ENCODE measurements at regions not wholly inside any gene's neighbourhood (a gene's known extent, or its start where the extent isn't known, plus 50 kb on each side); places are given as distances from the start of the nearest gene placed in this dataset.

- Mint-ChIP-seq H3K27me3 (ENCODE audit: low read depth) (no peaks in the 10 kb centered on the region), H3K4me3 (no peak overlapping the region), H3K36me3 (ENCODE audit: low read depth) (no peaks in the 10 kb centered on the region), H3K4me1 (peaks cover 10% of the 10 kb centered on the region), H3K9me3 (no peaks in the 10 kb centered on the region), H3K27ac (ENCODE audit: unreplicated experiment) (no peak overlapping the region)
- no peak for DNase-seq (ENCODE audit: low read depth, low spot score)
- TF ChIP-seq, protein P1, sequence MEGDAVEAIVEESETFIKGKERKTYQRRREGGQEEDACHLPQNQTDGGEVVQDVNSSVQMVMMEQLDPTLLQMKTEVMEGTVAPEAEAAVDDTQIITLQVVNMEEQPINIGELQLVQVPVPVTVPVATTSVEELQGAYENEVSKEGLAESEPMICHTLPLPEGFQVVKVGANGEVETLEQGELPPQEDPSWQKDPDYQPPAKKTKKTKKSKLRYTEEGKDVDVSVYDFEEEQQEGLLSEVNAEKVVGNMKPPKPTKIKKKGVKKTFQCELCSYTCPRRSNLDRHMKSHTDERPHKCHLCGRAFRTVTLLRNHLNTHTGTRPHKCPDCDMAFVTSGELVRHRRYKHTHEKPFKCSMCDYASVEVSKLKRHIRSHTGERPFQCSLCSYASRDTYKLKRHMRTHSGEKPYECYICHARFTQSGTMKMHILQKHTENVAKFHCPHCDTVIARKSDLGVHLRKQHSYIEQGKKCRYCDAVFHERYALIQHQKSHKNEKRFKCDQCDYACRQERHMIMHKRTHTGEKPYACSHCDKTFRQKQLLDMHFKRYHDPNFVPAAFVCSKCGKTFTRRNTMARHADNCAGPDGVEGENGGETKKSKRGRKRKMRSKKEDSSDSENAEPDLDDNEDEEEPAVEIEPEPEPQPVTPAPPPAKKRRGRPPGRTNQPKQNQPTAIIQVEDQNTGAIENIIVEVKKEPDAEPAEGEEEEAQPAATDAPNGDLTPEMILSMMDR (conservative IDR thresholded peaks at IDR 0.05) = no peak
Observed at GRCh38 chr5:169424279-169424655, 123.3 kb upstream of the SLIT3 start.

- no peaks in the 10 kb centered on the region for H3K36me3 Mint-ChIP-seq (ENCODE audit: low read depth)
- no peaks in the 10 kb centered on the region for H3K9me3 Mint-ChIP-seq
- DNase-seq (ENCODE audit: low read depth, low spot score) = no peak
- H3K27ac Mint-ChIP-seq (ENCODE audit: unreplicated experiment) = no peak overlapping the region
- TF ChIP-seq, protein P1 (conservative IDR thresholded peaks at IDR 0.05) = no peak
- no peaks in the 10 kb centered on the region for H3K27me3 Mint-ChIP-seq (ENCODE audit: low read depth)
- no peak overlapping the region for H3K4me3 Mint-ChIP-seq
- peaks cover 10% of the 10 kb centered on the region for H3K4me1 Mint-ChIP-seq
Observed at GRCh38 chr5:169423580-169424278, 122.8 kb upstream of the SLIT3 start.

- TF ChIP-seq, protein P1 (conservative IDR thresholded peaks at IDR 0.05) = no peak
- Mint-ChIP-seq H3K9me3 (no peaks in the 10 kb centered on the region), H3K4me1 (peaks cover 11% of the 10 kb centered on the region), H3K27me3 (ENCODE audit: low read depth) (no peaks in the 10 kb centered on the region), H3K4me3 (no peak overlapping the region), H3K27ac (ENCODE audit: unreplicated experiment) (no peak overlapping the region), H3K36me3 (ENCODE audit: low read depth) (no peaks in the 10 kb centered on the region)
- no peak for DNase-seq (ENCODE audit: low read depth, low spot score)
Observed at GRCh38 chr5:169422087-169422486, 121.1 kb upstream of the SLIT3 start.

- TF ChIP-seq, protein P1 (conservative IDR thresholded peaks at IDR 0.05) = no peak
- no peak overlapping the region for H3K27ac Mint-ChIP-seq (ENCODE audit: unreplicated experiment)
- peaks cover 15% of the 10 kb centered on the region for H3K4me1 Mint-ChIP-seq
- no peaks in the 10 kb centered on the region for H3K27me3 Mint-ChIP-seq (ENCODE audit: low read depth)
- H3K4me3 Mint-ChIP-seq = no peak overlapping the region
- no peaks in the 10 kb centered on the region for H3K36me3 Mint-ChIP-seq (ENCODE audit: low read depth)
- no peaks in the 10 kb centered on the region for H3K9me3 Mint-ChIP-seq
- no peak for DNase-seq (ENCODE audit: low read depth, low spot score)
Observed at GRCh38 chr5:169421677-169422076, 120.7 kb upstream of the SLIT3 start.

DNA sequence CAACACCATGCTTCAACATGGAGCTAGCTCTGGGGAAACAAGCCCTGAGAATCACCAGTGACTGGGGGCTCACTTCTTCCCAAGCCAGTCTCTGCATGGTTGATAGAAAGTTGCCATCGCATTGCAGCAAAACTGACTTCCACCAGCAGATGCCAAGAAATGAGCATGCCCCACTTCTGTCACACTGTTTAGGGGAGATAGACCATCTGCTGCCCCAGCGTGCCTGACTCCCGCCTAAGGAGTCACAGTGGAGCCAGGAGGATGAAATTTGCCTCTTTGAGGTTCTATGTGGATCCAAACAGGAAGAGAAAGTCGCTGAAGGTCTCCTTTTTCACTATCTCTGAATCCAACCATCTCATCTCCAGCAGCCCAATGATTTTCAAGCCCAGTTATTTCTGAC is 116.7 kb upstream of the SLIT3 start:
- H3K36me3 Mint-ChIP-seq (ENCODE audit: low read depth) = no peaks in the 10 kb centered on the region
- H3K27me3 Mint-ChIP-seq (ENCODE audit: low read depth) = no peaks in the 10 kb centered on the region
- DNase-seq (ENCODE audit: low read depth, low spot score) = no peak
- H3K4me3 Mint-ChIP-seq = no peak overlapping the region
- TF ChIP-seq, protein P1 (conservative IDR thresholded peaks at IDR 0.05) = no peak
- peaks cover 10% of the 10 kb centered on the region for H3K4me1 Mint-ChIP-seq
- H3K9me3 Mint-ChIP-seq = no peaks in the 10 kb centered on the region
- H3K27ac Mint-ChIP-seq (ENCODE audit: unreplicated experiment) = no peak overlapping the region

All from neural crest cell (in vitro differentiated cells).